ENCODE measurements at regions not wholly inside any gene's neighbourhood (a gene's known extent, or its start where the extent isn't known, plus 50 kb on each side); places are given as distances from the start of the nearest gene placed in this dataset.

DNA sequence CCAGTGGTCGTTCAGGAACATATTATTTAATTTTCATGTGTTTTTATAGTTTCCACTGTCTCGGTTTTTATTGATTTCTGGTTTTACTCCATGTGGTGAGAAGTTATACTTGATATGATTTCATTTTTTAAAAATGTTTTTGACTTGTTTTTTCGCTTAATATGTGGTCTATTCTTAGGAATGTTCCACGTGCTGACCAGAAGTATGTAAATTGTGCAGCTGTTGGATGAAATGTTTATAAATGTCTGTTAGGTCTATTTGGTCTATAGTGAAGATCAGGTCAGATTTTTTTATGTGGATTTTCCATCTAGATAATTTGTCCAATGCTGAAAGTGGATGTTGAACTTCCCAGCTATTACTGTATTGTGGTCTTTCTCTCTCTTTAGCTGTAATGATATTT is 433.8 kb upstream of the MIS18BP1 start:
- TF ChIP-seq, protein P1, sequence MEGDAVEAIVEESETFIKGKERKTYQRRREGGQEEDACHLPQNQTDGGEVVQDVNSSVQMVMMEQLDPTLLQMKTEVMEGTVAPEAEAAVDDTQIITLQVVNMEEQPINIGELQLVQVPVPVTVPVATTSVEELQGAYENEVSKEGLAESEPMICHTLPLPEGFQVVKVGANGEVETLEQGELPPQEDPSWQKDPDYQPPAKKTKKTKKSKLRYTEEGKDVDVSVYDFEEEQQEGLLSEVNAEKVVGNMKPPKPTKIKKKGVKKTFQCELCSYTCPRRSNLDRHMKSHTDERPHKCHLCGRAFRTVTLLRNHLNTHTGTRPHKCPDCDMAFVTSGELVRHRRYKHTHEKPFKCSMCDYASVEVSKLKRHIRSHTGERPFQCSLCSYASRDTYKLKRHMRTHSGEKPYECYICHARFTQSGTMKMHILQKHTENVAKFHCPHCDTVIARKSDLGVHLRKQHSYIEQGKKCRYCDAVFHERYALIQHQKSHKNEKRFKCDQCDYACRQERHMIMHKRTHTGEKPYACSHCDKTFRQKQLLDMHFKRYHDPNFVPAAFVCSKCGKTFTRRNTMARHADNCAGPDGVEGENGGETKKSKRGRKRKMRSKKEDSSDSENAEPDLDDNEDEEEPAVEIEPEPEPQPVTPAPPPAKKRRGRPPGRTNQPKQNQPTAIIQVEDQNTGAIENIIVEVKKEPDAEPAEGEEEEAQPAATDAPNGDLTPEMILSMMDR (conservative IDR thresholded peaks at IDR 0.05): no peak
- no peak for TF ChIP-seq ZFX (IDR thresholded peaks at IDR 0.05)
- no peak overlapping the region for H3K27ac ChIP-seq

DNA sequence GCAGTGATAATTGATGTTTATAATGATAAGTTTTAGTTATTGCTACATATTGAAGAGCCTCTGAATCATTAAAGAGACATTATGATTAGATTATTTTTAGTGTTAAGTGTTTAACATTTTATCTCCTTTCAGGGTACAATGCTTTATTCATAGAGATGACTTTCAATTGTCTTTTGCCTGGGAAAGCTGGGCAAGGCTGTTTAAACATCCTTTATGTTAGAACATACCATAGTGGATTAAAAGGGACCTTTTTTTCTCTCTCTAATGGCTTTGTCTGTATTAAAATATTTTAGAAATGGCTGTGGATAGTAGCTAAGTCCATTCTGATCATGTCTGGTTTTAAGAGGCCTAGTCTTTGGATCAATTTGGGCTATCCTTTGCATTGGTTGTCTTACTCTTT is 427.5 kb upstream of the MIS18BP1 start:
- no peak for TF ChIP-seq ZFX (IDR thresholded peaks at IDR 0.05)
- TF ChIP-seq, protein P1 (conservative IDR thresholded peaks at IDR 0.05): no peak
- H3K27ac ChIP-seq: no peak overlapping the region

DNA sequence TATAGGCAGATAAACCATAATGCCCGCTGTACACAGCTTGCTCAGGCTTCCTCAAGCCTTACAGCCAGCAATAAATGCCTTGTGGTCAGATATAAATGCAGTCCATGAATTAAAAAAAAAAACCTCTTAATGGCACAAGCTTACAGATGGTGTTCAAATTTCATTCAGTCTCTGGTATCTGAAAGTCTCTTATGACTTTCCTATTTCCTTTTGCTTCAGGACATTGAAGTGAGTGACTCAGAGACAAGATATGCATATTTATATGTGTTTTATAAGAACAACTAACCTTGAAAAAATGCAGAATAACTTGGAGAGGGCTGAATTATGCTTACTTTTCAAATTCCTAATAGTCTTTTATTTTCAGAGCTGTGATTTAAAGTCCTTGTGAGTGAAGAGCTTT is 426.9 kb upstream of the MIS18BP1 start:
- TF ChIP-seq, protein P1 (conservative IDR thresholded peaks at IDR 0.05): no peak
- TF ChIP-seq ZFX (IDR thresholded peaks at IDR 0.05): no peak
- no peak overlapping the region for H3K27ac ChIP-seq

DNA sequence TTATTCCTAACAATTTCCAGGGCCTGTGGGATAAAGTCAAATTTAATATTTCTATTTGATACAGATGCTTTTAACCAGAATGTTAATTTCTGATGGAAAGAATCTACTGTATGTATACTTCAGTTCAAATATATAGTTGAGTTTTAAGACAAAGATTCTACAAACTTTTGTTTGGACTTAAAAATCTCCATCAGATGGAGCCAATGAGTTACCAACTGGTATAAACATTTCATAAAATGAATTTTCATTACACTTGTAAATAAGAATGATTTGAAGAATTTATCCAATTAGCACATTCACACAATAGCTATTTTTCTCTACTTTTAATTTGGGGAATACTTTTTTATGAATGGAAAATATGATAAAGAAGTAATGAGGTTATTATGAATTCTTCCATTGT is 425.2 kb upstream of the MIS18BP1 start:
- no peak for TF ChIP-seq ZFX (IDR thresholded peaks at IDR 0.05)
- TF ChIP-seq, protein P1 (conservative IDR thresholded peaks at IDR 0.05): no peak
- H3K27ac ChIP-seq: no peak overlapping the region

GRCh38 chr14:45673420-45673819 is 420.4 kb upstream of the MIS18BP1 start:
- TF ChIP-seq ZFX (IDR thresholded peaks at IDR 0.05): no peak
- TF ChIP-seq, protein P1 (conservative IDR thresholded peaks at IDR 0.05): no peak
- H3K27ac ChIP-seq: no peak overlapping the region

DNA sequence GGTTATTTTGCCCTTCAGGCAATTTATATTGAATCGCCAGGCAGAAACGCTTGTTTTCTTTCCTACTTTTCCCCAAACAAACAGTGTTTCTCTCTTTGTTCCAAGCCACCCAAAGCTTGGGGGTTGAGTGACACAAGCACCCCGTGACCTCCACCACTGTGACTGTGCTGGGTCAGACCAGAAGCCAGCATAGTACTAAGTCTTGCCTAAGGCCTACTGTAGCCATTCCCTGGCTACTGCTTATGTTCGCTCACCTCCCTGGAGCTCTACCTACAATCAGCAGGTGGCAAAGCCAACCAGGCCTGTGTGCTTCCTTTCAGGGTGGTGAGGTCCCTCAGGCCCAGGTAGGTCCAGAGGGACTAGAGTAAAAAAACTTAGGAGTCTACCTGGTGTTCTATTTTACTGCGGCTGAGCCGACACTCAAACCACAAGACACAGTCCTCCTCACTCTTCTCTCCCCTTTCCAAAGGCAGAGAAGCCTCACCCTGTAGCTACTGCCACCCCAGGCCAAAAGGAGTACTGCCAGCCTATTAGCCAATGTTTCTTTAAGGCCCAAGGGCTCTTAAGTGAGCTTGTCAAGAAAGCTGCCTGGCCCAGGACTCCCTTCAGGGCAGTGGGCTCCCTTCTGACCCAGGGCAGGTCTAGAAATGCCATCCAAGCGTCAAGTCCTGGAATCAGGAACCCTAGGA is 411.8 kb upstream of the MIS18BP1 start:
- no peak overlapping the region for H3K27ac ChIP-seq
- no peak for TF ChIP-seq ZFX (IDR thresholded peaks at IDR 0.05)
- TF ChIP-seq, protein P1 (conservative IDR thresholded peaks at IDR 0.05): peak; percentile 63

GRCh38 chr14:45658917-45659299 is 405.9 kb upstream of the MIS18BP1 start:
- TF ChIP-seq, protein P1 (conservative IDR thresholded peaks at IDR 0.05): no peak
- no peak for TF ChIP-seq ZFX (IDR thresholded peaks at IDR 0.05)
- no peak overlapping the region for H3K27ac ChIP-seq

Data from C4-2B (cell line).